HepG2 (cell line): ENCODE measurements at regions not wholly inside any gene's neighbourhood (a gene's known extent, or its start where the extent isn't known, plus 50 kb on each side); places are given as distances from the start of the nearest gene placed in this dataset.

Experiments used
- TEAD2 ChIP-seq: sonication (generic); formaldehyde crosslinking; IDR thresholded peaks from 2 replicates; pipeline ENCODE4 v1.9.0; 2021; ENCODE audit warnings: missing genetic modification reagents
- ZBTB33 ChIP-seq: sonication (generic); formaldehyde crosslinking; IDR thresholded peaks from 2 replicates; pipeline ENCODE4 v1.4.0; 2020; ENCODE audit warnings: missing genetic modification reagents
- ZNF318 ChIP-seq: sonication (generic); formaldehyde crosslinking; IDR thresholded peaks from 2 replicates; pipeline ENCODE4 v1.4.0; 2020; ENCODE audit warnings: mild to moderate bottlenecking, missing genetic modification reagents
- TF ChIP-seq, protein P1 (sequence below): fragments of 450-650 bp; IDR thresholded peaks from 2 replicates; pipeline ENCODE4 v1.6.1; 2016

GRCh38 chr13:68214691-68215415 lies 984.7 kb upstream of the PCDH9 start (continued):
- TF ChIP-seq ZNF318 (CRISPR knock-in tag): no peak
- TF ChIP-seq, protein P1, sequence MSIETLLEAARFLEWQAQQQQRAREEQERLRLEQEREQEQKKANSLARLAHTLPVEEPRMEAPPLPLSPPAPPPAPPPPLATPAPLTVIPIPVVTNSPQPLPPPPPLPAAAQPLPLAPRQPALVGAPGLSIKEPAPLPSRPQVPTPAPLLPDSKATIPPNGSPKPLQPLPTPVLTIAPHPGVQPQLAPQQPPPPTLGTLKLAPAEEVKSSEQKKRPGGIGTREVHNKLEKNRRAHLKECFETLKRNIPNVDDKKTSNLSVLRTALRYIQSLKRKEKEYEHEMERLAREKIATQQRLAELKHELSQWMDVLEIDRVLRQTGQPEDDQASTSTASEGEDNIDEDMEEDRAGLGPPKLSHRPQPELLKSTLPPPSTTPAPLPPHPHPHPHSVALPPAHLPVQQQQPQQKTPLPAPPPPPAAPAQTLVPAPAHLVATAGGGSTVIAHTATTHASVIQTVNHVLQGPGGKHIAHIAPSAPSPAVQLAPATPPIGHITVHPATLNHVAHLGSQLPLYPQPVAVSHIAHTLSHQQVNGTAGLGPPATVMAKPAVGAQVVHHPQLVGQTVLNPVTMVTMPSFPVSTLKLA: no peak
- no peak for TF ChIP-seq TEAD2 (CRISPR knock-in tag)
- no peak for TF ChIP-seq ZBTB33 (CRISPR knock-in tag)
- TF ChIP-seq, all 625 proteins: peak for 0
